Progenitor cell of endocrine pancreas (in vitro differentiated cells): ENCODE measurements at regions not wholly inside any gene's neighbourhood (a gene's known extent, or its start where the extent isn't known, plus 50 kb on each side); places are given as distances from the start of the nearest gene placed in this dataset.

ENCODE experiments used
- DNase-seq: peaks from one replicate; pipeline ENCODE4 v3.0.0; 2021; ENCODE audit warnings: low spot score; ENCODE audit not compliant: unreplicated experiment
- H3K27ac Mint-ChIP-seq: 2 replicates; pipeline ENCODE4 v1.8.0; 2021; ENCODE audit warnings: mild to moderate bottlenecking, moderate library complexity, mixed read lengths
- H3K27me3 Mint-ChIP-seq: 2 replicates; pipeline ENCODE4 v1.8.0; 2021; ENCODE audit warnings: mixed read lengths
- H3K36me3 Mint-ChIP-seq: 2 replicates; pipeline ENCODE4 v1.8.0; 2022; ENCODE audit warnings: mixed read lengths; ENCODE audit not compliant: insufficient read depth
- H3K4me1 Mint-ChIP-seq: 2 replicates; pipeline ENCODE4 v1.8.0; 2021; ENCODE audit warnings: low read depth, mixed read lengths
- H3K4me3 Mint-ChIP-seq: 2 replicates; pipeline ENCODE4 v1.8.0; 2021; ENCODE audit warnings: low read depth, mild to moderate bottlenecking, moderate library complexity, mixed read lengths
- H3K9me3 Mint-ChIP-seq: 2 replicates; pipeline ENCODE4 v1.8.0; 2021; ENCODE audit warnings: low read depth, mixed read lengths
- CTCF ChIP-seq: fragments of 200-600 bp; sonication (generic); IDR thresholded peaks from one replicate; pipeline ENCODE4 v1.5.0; 2021; ENCODE audit warnings: antibody characterized with exemption, mild to moderate bottlenecking; ENCODE audit not compliant: unreplicated experiment

- no peaks in the 10 kb centered on the region for H3K9me3 Mint-ChIP-seq
- no peak for TF ChIP-seq CTCF
- H3K36me3 Mint-ChIP-seq = no peaks in the 10 kb centered on the region
- peaks cover 7% of the 10 kb centered on the region for H3K4me1 Mint-ChIP-seq
- H3K27ac Mint-ChIP-seq = no peak overlapping the region
- H3K4me3 Mint-ChIP-seq = no peak overlapping the region
- H3K27me3 Mint-ChIP-seq = no peaks in the 10 kb centered on the region
- no peak for DNase-seq
These were observed 392.9 kb downstream of the GJA1 start for GRCh38 chr6:121828146-121828886.

GRCh38 chr6:121830736-121831135 is 395.3 kb downstream of the GJA1 start:
- no peak for DNase-seq
- Mint-ChIP-seq H3K9me3 (no peaks in the 10 kb centered on the region), H3K27me3 (no peaks in the 10 kb centered on the region), H3K27ac (no peak overlapping the region), H3K4me1 (peaks cover 3% of the 10 kb centered on the region), H3K4me3 (no peak overlapping the region), H3K36me3 (no peaks in the 10 kb centered on the region)
- TF ChIP-seq CTCF = no peak

- Mint-ChIP-seq H3K27me3 (no peaks in the 10 kb centered on the region), H3K36me3 (no peaks in the 10 kb centered on the region), H3K4me3 (no peak overlapping the region), H3K27ac (no peak overlapping the region), H3K4me1 (peaks cover 2% of the 10 kb centered on the region), H3K9me3 (no peaks in the 10 kb centered on the region)
- no peak for DNase-seq
- TF ChIP-seq CTCF = no peak
These were observed 400.2 kb downstream of the GJA1 start for GRCh38 chr6:121835662-121836061.

GRCh38 chr6:121837545-121838229 is 402.2 kb downstream of the GJA1 start:
- Mint-ChIP-seq H3K9me3 (no peaks in the 10 kb centered on the region), H3K27me3 (no peaks in the 10 kb centered on the region), H3K4me1 (no peaks in the 10 kb centered on the region), H3K36me3 (no peaks in the 10 kb centered on the region), H3K27ac (no peak overlapping the region), H3K4me3 (no peak overlapping the region)
- DNase-seq = no peak
- TF ChIP-seq CTCF = no peak

- no peak overlapping the region for H3K4me3 Mint-ChIP-seq
- no peak overlapping the region for H3K27ac Mint-ChIP-seq
- no peaks in the 10 kb centered on the region for H3K27me3 Mint-ChIP-seq
- H3K36me3 Mint-ChIP-seq = no peaks in the 10 kb centered on the region
- no peak for TF ChIP-seq CTCF
- no peak for DNase-seq
- H3K9me3 Mint-ChIP-seq = no peaks in the 10 kb centered on the region
- no peaks in the 10 kb centered on the region for H3K4me1 Mint-ChIP-seq
These were observed 403.4 kb downstream of the GJA1 start for GRCh38 chr6:121838842-121839241.
